HG03060 (cell line): ENCODE measurements at regions not wholly inside any gene's neighbourhood (a gene's known extent, or its start where the extent isn't known, plus 50 kb on each side); places are given as distances from the start of the nearest gene placed in this dataset.

ENCODE experiments used
- ATAC-seq: cut with Tn5 transposase; IDR thresholded peaks from one replicate; pipeline ENCODE4 v1.9.1; 2021; ENCODE audit warnings: low read depth, moderate number of reproducible peaks; ENCODE audit not compliant: unreplicated experiment

- no peak for ATAC-seq
Measured at GRCh38 chr7:156490021-156490800, 150.4 kb upstream of the RNF32 start.

GRCh38 chr7:156487811-156488533 lies 152.6 kb upstream of the RNF32 start:
- no peak for ATAC-seq

- no peak for ATAC-seq
Measured at GRCh38 chr7:156480671-156481070, 159.9 kb upstream of the RNF32 start.

DNA sequence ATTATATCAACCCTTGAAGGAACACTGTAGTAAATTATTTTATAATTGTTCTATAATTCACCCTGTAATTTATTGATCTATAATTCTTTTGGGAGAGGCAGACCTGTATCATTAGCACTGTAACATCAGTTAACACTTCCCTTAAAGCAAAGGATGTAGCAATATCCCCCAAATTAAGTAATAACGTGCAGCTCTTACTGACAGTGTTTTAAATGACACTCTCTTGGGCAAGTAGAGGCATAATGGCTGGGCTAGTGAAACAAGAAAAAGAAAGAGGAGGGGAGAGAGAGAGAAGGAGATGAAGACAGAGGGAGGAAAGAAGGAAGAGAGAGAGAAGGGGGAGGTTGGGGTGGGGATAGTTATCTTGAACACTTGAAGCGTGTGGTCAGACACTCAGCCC lies 161.0 kb upstream of the RNF32 start:
- ATAC-seq = no peak

GRCh38 chr7:156478486-156478885 lies 162.1 kb upstream of the RNF32 start:
- ATAC-seq = no peak

- ATAC-seq = no peak
Measured at GRCh38 chr7:156475666-156476065, 164.9 kb upstream of the RNF32 start.

- no peak for ATAC-seq
Measured at GRCh38 chr7:156475179-156475578, 165.4 kb upstream of the RNF32 start.

- ATAC-seq = no peak
Measured at GRCh38 chr7:156474241-156474743, 166.3 kb upstream of the RNF32 start.

GRCh38 chr7:156473476-156474240 lies 166.9 kb upstream of the RNF32 start:
- ATAC-seq = no peak

DNA sequence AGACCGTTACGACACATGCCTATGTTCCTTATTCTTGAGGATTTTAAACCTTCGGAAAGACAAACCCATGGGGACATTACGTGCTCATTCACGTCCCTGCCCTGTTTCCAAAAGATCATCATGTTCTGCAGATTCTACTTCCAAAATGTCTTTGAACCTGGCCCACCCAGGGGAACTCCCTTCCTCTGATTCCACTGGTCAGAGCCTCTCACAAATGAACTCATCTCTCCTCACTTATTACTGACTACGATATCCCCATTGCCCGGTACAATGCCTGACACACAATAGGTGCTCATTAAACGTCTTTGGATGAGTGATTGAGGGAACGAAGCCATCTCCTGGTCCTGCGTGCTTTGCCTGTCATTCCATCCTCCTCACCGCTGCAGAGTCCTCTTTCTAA lies 168.3 kb upstream of the RNF32 start:
- no peak for ATAC-seq

DNA sequence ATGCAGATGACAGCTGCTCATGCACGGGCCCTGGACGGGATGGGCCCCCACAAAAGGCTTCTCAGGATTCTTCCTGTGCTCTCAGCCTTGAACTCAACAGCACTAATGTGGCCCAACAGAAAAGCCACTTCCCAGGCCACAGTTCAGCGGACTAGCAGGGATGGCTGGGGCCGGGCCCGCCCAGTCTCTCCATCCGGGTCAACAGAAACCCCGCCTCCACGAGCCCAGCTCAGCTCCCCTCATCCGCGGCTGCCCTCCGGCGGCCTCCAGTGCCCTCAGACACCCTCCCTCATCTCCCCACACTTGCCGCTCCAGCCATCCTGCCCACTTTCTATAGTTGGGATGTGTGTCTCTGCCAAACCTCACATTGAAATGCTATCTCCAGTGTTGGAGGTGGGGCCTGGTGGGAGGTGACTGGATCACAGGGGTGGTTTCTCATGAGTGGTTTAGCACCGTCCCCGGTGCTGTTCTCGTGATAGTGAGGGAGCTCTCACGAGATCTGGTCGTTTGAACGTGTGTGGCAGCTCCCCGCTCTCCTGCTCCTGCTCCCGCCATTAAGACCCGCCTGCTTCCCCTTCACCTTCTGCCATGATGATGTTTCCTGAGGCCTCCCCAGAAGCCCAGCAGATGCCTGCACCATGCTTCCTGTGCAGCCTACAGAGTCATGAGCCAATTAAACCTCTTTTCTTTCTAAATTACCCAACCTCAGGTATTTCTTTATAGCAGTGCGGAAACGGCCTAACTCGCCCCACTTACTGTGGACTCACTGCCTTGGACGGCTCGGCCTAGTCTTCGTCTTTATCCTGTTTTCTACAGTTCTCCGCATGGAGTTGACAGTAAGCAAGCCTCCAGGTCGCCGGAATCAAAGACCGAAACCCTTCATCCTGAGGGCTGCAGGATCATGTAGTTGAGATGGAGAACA lies 169.9 kb upstream of the RNF32 start:
- ATAC-seq = no peak

DNA sequence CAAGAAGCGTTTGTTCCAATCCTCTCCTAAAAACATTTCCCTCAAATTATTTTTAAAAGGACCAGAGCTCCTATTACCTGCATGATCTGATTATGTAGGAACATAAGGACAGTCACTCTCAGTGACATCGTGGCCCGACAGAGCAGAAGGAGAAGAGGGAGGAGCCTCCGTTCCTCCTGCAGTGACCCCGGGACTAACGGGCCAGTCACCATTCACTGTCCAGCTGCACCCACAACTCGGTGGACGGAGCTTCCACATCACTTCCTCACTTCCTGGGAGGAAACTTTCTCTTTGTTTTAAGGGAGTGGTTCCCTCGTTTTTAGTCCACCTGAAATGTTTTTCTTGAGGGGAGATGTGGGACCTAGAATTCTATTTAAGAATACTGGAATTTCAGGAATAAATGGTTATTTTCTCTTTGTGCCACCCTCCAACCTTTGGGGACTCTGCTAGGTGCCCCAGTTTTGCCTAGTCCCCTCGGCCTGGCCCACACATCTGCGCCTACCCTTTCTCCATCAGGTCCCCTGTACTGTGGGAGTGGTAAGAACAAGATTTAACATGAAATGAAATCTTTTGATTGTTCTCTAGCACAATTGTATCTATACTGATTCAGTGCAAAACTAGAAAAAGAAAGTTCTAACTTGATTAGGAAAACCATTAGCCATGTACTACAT lies 173.5 kb upstream of the RNF32 start:
- ATAC-seq = no peak

DNA sequence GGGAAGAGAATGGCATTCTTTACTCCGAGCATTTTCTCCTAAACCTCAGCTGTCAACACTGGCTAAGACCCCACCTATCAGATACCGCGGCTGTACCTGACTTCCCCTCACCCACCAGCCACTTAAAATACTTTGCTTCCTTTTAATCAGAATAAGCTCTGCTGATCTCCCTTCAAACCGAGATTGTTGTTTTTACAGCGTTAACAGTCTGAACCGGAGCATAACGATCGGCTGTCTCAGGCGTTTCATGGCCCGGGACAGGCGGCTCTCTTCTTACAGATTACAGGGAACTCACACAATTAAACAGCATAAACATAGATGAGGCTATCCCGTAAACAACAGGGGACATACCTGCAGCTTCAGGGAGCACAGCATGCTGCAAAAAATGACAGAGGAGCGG lies 174.3 kb upstream of the RNF32 start:
- ATAC-seq = no peak

DNA sequence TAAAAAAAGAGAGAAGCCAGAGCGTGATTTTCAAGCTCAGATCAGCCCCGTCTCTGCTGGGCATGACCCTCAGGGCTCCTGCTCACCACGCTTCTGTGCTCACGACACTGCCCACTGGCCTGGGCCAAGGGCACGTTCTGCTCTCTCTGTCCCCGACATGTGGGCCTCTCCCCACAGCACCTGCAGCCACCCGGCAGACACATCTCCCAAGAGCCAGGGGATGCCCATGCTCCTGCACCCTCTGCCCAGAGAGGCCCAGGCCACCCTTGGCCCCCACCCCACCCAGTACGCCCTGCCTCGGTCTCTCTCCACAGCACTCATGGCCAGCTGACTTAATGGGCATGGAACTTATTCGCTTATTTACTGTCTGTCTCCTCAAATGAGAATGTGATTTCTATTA lies 175.4 kb upstream of the RNF32 start:
- no peak for ATAC-seq

- no peak for ATAC-seq
Measured at GRCh38 chr7:156464339-156464738, 176.2 kb upstream of the RNF32 start.

DNA sequence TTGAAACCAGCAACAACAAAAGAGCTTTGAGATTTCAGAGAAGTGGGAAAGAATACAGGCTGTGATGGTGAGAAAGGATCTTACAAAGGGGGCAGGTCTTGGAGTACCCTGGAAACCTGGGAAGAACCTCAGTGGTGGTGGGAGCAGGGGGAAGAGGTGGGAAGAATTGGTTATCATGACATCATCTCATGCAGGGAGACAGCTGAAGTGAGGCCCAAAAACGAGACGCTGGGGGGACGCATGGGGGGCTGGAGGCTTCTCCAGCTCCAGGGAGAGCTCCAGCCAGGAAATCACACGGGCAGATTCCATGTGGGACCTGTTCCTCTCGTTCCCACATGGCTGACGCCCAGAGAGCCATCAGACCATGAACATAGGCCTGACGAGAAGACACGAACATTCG lies 177.3 kb upstream of the RNF32 start:
- no peak for ATAC-seq

DNA sequence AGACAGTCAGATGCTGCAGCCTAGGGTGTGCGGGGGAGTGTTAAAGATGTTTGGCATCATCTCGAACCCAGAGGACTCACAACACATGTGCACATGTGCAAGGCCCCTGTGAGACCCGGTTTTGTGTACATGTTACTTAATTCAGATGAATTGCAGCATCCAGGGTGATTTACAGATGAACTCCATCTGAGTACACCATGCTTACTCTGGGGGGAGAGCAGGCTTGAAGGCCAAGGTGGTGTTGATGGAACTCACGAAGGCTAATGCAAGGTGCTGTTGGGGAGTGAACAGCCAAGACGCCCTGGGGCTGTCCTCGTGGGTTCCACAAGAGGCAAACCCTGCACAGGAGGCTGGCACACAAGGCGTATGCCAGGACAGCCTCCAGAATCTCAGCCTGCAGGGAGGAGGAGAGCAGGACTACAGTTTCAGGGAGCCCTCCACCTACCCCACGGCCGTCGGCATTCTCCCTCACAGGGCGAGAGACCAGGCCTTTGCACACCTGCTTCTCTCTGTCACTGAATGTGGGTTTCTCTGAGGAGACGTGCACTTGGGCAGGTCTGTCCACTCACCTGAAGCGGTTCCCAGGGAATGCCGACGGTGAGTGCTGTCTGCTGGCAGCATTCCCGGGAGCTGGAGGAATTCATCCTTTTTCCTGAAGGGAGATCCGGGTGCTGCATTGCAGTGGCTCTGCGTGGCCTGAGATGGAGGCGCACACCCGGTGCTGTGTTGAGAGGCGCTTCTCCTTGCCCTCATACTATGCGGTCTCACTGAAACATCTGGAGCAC lies 178.5 kb upstream of the RNF32 start:
- ATAC-seq = no peak

DNA sequence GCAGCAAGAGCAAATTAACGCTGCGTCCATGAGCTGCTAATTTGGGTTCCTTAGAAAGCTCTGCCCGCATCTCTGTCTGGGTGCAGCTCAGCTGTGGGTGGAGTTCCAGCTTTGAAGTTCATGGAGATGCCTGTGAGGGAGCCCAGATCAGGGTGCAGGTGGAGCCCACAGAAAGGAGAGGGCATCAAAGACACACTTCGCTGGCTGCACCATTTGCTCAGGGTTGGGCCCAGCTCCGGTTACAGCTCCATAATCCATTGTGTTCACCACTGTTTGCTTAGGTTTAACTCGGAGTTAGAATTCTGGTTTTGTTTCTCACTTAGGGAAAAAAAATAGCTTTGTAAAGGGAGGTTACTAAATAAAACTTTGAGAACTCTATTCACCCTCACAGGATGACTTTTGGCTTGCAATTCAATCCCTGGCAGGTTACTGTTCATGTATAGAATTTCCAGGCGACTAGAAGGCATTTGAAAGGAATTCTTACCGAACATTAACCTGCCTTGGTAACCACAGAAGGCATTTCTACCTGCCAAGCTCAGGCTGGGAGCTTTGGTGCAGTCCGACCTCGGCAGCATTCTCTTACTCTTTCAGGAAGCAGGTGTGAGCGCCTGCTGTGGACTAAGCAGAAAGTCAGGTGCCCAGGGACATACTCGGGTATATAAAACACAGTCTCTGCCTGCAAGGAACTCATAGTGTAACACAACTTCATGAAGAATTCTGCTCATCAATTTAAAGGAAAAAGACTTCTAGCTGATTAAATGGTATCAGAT lies 179.5 kb upstream of the RNF32 start:
- ATAC-seq = no peak
